ENCODE measurements at regions not wholly inside any gene's neighbourhood (a gene's known extent, or its start where the extent isn't known, plus 50 kb on each side); places are given as distances from the start of the nearest gene placed in this dataset.

- ATAC-seq (no peak), DNase-seq (no peak)
- Mint-ChIP-seq H3K27me3 (peaks cover 12% of the 10 kb centered on the region), H3K4me1 (no peaks in the 10 kb centered on the region), H3K27ac (peak overlapping the region in 1 of 2 donors; percentile 64), H3K9me3 (no peaks in the 10 kb centered on the region), H3K4me3 (no peak overlapping the region)
Observed at GRCh38 chr2:240287496-240288086, 147.1 kb upstream of the OTOS start.

- Mint-ChIP-seq H3K4me1 (no peaks in the 10 kb centered on the region), H3K27ac (no peak overlapping the region), H3K27me3 (peaks cover 6% of the 10 kb centered on the region), H3K9me3 (no peaks in the 10 kb centered on the region), H3K4me3 (no peak overlapping the region)
- DNase-seq, result no peak
- no peak for ATAC-seq
Observed at GRCh38 chr2:240288087-240288521, 147.4 kb upstream of the GPC1 start.

GRCh38 chr2:240289701-240290431 lies 145.6 kb upstream of the GPC1 start:
- H3K4me1 Mint-ChIP-seq, result no peaks in the 10 kb centered on the region
- no peak overlapping the region for H3K27ac Mint-ChIP-seq
- no peaks in the 10 kb centered on the region for H3K9me3 Mint-ChIP-seq
- no peak for DNase-seq
- ATAC-seq, result no peak
- no peaks in the 10 kb centered on the region for H3K27me3 Mint-ChIP-seq
- H3K4me3 Mint-ChIP-seq, result no peak overlapping the region

- H3K27ac Mint-ChIP-seq, result no peak overlapping the region
- ATAC-seq, result no peak
- no peaks in the 10 kb centered on the region for H3K9me3 Mint-ChIP-seq
- no peaks in the 10 kb centered on the region for H3K4me1 Mint-ChIP-seq
- no peak overlapping the region for H3K4me3 Mint-ChIP-seq
- no peak for DNase-seq
- H3K27me3 Mint-ChIP-seq, result no peaks in the 10 kb centered on the region
Observed at GRCh38 chr2:240290432-240291336, 144.8 kb upstream of the GPC1 start.

- no peaks in the 10 kb centered on the region for H3K9me3 Mint-ChIP-seq
- H3K27me3 Mint-ChIP-seq, result peaks cover 5% of the 10 kb centered on the region
- H3K27ac Mint-ChIP-seq, result no peak overlapping the region
- H3K4me3 Mint-ChIP-seq, result no peak overlapping the region
- ATAC-seq (no peak), DNase-seq (no peak)
- H3K4me1 Mint-ChIP-seq, result no peaks in the 10 kb centered on the region
Observed at GRCh38 chr2:240291337-240292034, 144.0 kb upstream of the GPC1 start.

GRCh38 chr2:240292035-240292574 lies 143.4 kb upstream of the GPC1 start:
- ATAC-seq (no peak), DNase-seq (no peak)
- Mint-ChIP-seq H3K4me3 (no peak overlapping the region), H3K4me1 (no peaks in the 10 kb centered on the region), H3K27ac (no peak overlapping the region), H3K27me3 (peaks cover 5% of the 10 kb centered on the region), H3K9me3 (no peaks in the 10 kb centered on the region)

GRCh38 chr2:240292619-240293525 lies 142.6 kb upstream of the GPC1 start:
- Mint-ChIP-seq H3K27ac (no peak overlapping the region), H3K4me3 (no peak overlapping the region), H3K9me3 (no peaks in the 10 kb centered on the region), H3K4me1 (no peaks in the 10 kb centered on the region), H3K27me3 (peaks cover 5% of the 10 kb centered on the region)
- ATAC-seq (no peak), DNase-seq (no peak)

- DNase-seq, result no peak
- Mint-ChIP-seq H3K4me1 (no peaks in the 10 kb centered on the region), H3K9me3 (no peaks in the 10 kb centered on the region), H3K4me3 (no peak overlapping the region), H3K27me3 (peaks cover 5% of the 10 kb centered on the region), H3K27ac (no peak overlapping the region)
- ATAC-seq, result no peak
Observed at GRCh38 chr2:240293557-240294461, 141.7 kb upstream of the GPC1 start.

GRCh38 chr2:240294514-240294913 lies 140.9 kb upstream of the GPC1 start:
- Mint-ChIP-seq H3K27ac (no peak overlapping the region), H3K27me3 (peaks cover 5% of the 10 kb centered on the region), H3K9me3 (no peaks in the 10 kb centered on the region), H3K4me1 (no peaks in the 10 kb centered on the region), H3K4me3 (no peak overlapping the region)
- DNase-seq (no peak), ATAC-seq (no peak)

GRCh38 chr2:240295256-240296103 lies 140.0 kb upstream of the GPC1 start:
- ATAC-seq (no peak), DNase-seq (no peak)
- H3K27ac Mint-ChIP-seq, result no peak overlapping the region
- H3K27me3 Mint-ChIP-seq, result peaks cover 5% of the 10 kb centered on the region
- H3K9me3 Mint-ChIP-seq, result no peaks in the 10 kb centered on the region
- H3K4me1 Mint-ChIP-seq, result no peaks in the 10 kb centered on the region
- no peak overlapping the region for H3K4me3 Mint-ChIP-seq

GRCh38 chr2:240296104-240296406 lies 139.4 kb upstream of the GPC1 start:
- no peaks in the 10 kb centered on the region for H3K9me3 Mint-ChIP-seq
- no peak for ATAC-seq
- H3K4me1 Mint-ChIP-seq, result no peaks in the 10 kb centered on the region
- peaks cover 10% of the 10 kb centered on the region for H3K27me3 Mint-ChIP-seq
- no peak overlapping the region for H3K27ac Mint-ChIP-seq
- no peak for DNase-seq
- H3K4me3 Mint-ChIP-seq, result no peak overlapping the region

GRCh38 chr2:240296476-240297255 lies 138.8 kb upstream of the GPC1 start:
- H3K9me3 Mint-ChIP-seq, result no peaks in the 10 kb centered on the region

More at GRCh38 chr2:240296476-240297255, 138.8 kb upstream of the GPC1 start:
- Mint-ChIP-seq H3K27ac (no peak overlapping the region), H3K4me1 (no peaks in the 10 kb centered on the region), H3K4me3 (no peak overlapping the region), H3K27me3 (peaks cover 16% of the 10 kb centered on the region)
- no peak for ATAC-seq
- no peak for DNase-seq
